Erythroblast (primary cell): ENCODE measurements at regions not wholly inside any gene's neighbourhood (a gene's known extent, or its start where the extent isn't known, plus 50 kb on each side); places are given as distances from the start of the nearest gene placed in this dataset.

Experiments
- GATA1 ChIP-seq: IDR thresholded peaks from 2 replicates; pipeline ENCODE4 v1.6.1; 2011; ENCODE audit warnings: low read depth, mild to moderate bottlenecking, control low read depth, low read length, moderate library complexity
- POLR2A ChIP-seq: IDR thresholded peaks from 2 replicates; pipeline ENCODE4 v1.6.1; 2011; ENCODE audit warnings: mild to moderate bottlenecking, low read length

- TF ChIP-seq POLR2A, result no peak
- no peak for TF ChIP-seq GATA1
Observed at GRCh38 chr14:49381778-49382177, 204.4 kb downstream of the RPS29 start.
